Stimulated activated CD4-positive, alpha-beta T cell treated with anti-CD3 and anti-CD28 coated beads, Interleukin-2, amount 100 ng/mL, for 24 hours (primary cell): ENCODE measurements at regions not wholly inside any gene's neighbourhood (a gene's known extent, or its start where the extent isn't known, plus 50 kb on each side); places are given as distances from the start of the nearest gene placed in this dataset.
A peak's percentile ranks its signal among the peaks of the same experiment; 100 is the strongest.
"Not testable (repeated sequence)": the region's sequence is repeated elsewhere in the genome, so short reads cannot be mapped to it uniquely, and the experiment has no call there.

ENCODE experiments used
- DNase-seq, 2 donors: peaks; one replicate each; pipeline ENCODE4 v3.0.0-alpha.2; 2020

DNA sequence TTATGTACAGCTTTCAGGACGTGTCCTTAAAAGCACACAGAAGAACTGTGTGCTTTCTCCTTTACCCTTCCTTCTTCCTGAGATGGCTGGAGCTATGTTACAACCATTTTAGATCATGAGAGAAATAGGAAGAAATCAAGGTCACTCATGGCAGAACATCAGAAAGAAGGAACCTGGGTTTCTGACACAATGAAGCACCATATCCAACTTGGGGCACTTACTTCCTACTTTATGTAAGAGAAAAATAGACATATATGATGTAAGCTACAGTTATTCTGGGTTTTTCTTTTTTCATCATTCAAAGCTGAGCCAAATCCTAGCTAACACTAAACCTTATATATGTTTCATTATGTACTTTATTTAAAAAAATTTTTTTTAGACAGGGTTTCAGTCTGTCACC, 79.5 kb downstream of the FAM161A start:
- no peak for DNase-seq

DNA sequence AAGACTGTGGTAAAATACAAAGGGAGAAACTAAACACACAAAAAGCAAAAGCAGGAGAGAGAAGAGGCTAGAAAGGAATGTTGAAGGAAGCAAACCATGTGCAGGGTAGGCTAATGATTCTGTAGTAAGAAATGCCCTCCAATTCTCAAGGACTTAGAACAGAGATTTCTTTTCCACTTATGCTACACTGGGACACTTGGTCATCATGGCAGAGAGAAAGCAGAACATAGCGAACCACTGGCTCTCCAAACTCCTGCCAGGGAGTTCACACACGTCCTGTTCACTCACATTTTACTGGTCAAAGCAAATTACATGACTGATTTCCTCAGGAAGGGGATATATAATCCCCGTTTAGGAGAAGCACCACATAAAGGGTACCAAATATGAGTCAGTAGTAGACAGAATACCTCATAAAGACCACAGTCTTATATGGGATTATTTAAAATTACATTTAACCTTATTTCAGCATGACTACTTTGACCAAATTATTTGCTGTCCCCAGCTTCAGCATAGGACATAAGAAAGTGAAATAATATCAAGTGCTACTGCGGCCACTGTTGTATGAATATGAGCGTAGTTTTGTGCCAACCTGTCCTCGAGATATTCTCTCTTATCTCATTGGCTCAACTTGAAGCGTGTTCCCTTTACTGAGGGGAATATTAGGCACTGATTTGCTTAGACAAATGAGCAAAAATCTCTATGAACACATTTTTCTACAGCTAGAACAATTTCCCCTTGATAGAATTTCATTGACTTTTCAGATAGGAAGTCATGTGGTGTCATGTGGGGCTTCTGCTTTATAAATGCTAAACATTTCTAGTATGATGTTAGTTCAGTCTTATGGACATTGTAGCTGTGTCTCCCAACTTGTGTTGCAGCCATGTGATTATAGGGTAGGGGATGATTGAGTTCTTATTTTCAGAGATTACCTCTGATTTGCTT, 81.7 kb downstream of the FAM161A start:
- no peak for DNase-seq

DNA sequence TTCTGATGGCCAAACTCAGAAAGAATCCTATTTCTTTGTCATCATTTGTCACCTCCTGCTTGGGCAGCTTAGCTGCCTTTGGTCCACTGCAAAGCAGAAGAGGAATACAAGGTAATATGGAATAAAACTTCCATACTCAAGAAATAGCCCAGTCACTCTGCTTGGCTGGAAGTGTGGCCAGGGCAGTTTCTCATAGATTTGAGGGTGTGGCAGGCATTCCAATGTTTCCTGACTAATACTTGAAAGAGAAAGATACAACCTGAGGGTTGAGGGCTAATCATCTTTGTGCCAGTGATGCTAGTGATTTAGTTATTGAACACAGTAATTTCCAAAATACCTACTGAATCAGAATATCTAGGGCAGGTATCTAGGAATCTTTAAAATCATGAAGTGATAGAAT, 83.1 kb downstream of the FAM161A start:
- DNase-seq = no peak

DNA sequence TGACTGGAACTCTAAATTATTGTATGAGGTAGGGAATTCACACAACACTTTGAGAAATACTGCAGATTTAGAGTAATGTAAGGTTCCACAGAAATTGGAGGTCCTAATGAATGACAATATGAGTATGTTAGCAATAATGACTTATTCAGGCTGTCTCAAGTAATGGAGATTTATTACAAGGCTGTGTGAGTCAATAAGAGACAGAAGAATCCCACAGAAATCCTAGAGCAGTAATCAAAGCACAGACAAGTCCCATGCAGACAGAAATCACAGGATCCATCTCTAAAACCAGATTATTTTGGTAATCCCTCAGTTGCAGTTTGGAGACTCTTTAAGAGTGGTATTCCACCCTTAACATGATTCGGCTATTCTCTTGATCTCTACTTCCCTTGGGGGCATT, 83.6 kb downstream of the FAM161A start:
- DNase-seq = no peak

DNA sequence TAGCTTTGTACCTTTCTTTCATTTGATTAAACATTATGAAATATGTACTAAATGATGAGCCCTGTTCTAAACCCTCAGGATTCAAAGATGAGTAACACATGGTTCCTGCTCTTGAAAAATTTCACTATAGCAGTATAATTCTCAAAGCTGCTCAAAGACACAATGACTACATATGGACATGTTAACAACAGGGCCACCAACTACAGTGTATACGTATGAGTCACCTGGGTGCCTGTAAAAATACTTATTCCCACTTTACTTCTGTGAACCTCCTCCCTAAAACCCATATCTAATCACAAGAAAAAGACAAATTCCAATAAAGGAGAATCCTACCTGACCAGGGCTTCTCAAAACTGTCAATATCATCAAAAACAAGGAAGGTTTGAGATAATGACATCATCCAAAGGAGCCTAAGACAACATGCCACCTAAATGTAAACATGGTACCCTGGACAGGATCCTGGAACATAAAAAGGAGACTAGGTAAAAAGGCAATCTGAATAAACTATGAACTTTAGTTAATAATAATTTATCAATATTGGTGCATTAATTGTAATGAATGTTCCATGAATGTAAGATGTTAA, 84.7 kb downstream of the FAM161A start:
- no peak for DNase-seq

DNA sequence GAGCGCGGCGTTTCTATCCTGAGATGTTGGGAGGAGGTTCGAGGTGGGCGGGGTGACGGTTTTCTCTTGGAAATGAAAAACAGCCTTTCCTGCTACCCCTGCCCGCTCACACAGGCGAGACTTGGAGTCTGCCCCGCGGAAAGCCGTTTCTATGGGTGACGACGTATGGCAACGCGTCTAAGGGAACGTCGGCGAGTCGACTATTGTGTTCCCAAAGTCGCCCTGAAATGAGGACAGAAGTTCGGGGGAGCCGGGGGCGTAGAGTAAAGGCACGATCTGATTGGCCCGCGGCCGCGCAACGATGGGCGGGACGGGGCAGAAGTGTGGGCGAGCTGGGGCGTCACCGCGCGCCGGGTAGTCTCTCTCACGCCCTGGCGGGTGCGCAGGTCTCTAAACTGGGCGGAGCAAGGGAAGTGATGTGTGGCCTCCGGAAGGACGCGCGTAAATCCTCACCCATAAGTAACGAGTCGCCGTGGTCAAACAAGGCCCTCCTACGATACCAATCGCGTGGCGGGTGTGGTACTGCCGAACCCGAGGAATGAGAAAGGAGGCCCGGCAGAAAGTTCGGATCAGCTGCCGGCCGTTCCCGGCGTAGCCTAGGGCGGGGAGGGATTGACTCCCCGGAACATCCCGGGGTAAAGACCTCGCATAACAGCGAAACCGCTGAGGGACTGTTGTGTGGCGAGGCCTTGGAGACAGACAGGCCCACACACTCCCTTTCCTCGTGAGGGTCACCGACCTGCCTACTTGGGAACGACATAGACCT, 89.6 kb downstream of the FAM161A start:
- DNase-seq = peak; percentile 96 to 97

DNA sequence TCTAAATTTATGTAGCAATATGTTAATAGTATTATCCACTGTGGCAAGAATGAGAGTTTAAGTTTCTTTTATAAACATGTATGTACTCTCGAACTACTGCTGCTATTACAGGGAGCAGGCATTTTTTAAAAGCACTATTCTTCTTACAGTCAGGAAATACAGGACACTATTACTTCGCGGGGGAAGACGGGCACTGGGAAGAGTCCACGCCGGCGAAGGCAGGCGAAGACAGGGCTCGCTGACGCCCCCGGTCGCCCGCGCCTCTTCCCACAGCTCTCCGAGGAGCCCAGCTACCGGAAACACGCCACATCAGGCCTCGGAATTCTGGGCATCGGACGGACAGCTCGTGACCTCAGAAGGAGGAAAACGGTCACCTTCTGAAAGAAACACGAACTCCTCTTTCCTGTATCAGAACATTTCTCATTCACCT, 90.2 kb downstream of the FAM161A start:
- no peak for DNase-seq

DNA sequence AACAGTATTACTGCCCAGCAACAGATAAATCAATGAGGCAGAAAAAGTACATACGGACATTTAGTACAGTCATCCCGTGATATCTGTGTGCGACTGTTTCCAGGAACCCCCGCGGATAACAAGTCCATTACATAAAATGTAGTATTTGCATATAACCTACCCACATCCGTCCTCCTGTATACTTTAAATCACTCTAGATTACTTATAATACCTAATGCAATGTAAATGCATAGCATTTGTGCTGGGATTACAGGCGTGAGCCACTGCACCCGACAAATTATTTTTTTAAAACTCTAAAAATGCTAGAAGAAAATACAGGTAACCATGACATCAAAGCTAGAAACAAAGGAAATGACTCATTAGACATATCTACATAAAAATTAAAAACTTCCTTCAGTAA, 91.6 kb downstream of the FAM161A start:
- peak in 1 of 2 donors; percentile 6 for DNase-seq

DNA sequence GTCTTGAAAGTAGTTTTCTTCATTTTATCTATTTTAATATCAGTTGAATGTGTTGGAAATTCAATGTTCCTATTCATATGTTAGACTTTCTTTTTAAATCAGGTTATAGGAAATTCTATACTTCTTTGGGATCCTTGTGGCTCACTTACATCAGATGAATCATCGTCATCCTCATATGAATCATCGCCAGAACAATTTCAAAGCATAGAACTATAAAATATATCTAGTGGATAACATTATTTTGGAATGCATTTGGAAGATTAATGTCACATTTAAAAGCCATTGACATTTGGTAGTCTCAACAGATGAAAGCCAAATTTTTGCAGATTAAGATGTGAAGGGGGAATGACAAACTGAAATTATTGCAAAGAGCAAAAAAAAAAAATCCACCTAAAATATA, 94.1 kb downstream of the FAM161A start:
- no peak for DNase-seq

DNA sequence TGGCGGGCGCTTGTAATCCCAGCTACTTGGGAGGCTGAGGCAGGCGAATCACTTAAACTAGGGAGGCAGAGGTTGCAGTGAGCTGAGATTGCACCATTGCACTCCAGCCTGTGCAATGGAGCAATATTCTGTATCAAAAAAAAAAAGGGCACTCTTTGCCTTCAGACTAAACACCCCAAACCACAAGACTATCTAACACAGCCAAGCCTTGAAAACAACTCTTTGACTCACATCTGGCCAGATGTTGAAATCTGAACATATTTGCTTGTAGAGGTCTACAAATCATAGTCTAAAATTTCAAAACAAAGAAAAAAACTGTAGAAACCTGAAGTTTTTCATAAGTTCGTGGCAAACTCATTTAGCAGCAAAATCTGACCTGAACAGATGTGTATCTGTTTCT, 94.9 kb downstream of the FAM161A start:
- DNase-seq = no peak

DNA sequence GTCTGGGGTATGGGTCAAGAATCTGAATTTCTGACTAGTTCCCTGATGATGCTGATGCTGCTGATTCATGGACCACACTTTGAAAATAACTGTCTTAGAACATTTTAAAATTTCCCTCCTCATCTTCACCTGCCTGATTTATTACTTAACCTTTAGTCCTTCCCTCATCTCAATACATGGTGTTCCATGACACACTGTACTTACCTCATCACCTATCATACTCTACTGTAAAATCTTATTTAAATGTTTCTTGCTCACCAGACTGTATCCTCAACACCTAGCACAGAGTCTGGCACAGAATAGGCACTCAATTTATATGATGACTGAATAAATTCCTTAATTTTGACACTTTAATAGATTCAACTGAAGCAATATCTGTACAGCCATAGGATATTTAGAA, 95.7 kb downstream of the FAM161A start:
- DNase-seq = no peak

DNA sequence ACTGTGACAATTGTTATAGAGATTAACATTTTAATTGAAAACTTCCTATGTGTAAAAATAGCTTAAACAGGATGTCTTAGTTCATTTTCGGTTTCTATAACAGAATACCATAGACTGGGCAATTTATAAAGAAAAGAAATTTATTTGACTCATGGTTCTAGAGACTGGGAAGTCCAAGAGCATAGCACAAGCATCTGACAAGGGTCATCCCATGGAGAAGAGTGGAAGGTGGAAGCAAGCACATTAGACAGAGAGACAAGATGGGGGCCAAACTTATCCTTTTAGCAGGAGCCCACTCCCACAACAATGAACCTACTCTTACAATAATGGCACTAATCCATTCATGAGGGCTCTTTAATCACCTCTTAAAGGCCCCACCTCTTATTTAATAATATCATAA, 100.3 kb downstream of the FAM161A start:
- DNase-seq = no peak

DNA sequence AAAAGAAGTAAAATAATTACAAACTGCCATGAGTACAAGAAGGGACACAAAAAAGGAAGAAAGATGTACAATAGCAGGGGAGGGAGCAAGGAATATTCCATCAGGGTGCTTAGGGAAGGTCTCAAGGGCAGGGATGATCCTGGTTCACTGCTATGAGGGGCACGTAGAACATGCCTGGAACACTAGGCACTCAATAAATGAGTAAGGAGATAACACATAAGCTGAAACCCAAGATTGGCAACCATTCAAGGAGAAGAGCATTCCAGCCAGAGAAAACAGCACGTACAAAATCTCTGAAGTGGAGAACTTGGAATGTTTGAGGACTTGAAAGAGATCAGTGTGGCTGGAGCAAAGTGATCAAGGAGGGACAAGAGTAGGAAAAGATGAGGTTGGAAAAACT, 103.2 kb downstream of the FAM161A start:
- no peak for DNase-seq

DNA sequence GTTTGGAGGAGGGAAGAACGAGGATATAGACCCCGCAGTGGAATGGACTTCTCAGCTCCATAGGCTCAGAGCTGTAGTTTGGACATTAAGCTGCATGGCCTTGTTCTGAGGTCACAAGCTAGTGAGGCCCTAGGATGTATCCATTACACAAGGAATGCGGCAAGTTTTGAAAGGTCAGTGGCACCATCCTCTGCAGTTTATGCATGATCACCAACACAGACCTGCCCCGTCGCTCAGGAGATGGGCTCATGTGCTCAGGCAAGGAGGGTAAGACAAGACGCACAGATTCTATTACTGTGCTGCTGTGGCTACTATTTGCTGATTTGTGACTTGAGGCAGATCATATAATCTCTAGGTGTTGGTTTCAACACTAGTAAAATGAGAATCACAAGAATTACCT, 110.9 kb downstream of the FAM161A start:
- no peak for DNase-seq

DNA sequence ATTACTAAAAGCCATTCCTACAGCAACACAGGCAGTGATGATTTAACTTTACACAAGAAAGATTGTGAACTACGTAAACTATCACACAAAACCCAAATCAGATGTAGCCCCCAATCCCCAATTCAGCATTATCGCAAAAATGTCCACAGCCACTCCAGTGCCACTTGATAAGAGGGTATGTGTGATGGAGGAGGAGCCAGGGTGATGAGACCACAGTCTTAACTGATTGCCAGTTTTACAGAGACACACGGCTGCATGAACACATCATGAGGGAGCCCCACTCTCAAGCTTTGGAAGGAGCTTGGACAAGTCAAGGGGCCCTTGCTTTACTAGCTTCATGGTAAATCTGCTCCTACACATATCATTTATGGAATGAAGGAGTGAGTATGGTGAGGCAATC, 116.0 kb downstream of the FAM161A start:
- no peak for DNase-seq

DNA sequence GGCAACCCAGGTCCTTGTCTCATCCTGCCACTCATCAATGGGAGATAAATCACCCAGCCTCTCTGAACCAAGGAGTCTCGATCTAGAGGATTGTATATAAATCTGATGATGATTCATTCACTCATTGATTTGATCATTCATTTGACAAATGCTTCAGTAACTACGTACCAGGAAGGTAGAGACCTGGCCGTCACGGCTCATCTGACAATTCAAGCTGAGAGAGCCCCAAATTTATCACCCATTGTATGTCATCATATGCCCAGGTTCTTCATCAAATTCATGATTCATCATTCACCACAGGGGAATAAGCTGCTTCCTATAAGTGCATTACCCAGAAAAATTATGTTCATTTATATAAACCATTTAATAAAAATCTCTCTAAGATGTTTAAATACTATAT, 116.9 kb downstream of the FAM161A start:
- DNase-seq = no peak

DNA sequence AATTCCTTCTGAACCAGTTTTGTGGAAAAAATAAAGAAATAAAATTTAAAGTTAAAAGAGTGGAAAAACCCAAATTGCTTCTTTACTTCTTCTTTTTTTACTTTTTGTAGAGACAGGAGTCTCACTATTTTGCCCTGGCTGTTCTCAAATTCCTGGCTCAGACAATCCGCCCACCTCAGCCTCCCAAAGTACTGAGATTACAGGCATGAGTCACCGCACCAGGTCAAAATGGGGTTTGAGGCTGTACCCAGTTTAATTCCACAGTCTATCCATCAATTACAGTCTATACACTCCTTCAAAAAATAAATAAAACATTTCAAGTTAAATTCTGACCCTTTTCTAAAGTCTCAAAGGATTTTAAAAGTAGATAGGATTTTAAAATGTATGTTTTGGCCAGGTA, 120.3 kb downstream of the FAM161A start:
- DNase-seq = no peak

DNA sequence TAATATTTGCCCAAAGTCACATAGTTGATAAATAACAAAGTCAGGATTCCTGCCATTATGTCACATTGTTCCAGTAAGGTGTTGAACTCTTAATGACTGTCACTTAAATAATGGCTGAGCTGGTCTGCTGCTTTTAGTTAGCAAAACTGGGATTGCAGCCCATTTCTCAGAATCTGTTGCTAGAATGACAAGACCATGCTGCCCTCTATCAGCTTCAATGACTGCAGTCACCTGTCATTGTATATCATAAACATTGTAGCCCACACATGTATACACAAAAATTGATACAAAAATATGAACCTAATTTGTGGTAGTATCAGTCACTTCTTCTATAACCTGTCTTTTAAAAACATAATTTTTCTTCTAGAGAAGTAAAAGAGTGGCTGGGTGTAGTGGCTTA, 121.1 kb downstream of the FAM161A start:
- DNase-seq = no peak

DNA sequence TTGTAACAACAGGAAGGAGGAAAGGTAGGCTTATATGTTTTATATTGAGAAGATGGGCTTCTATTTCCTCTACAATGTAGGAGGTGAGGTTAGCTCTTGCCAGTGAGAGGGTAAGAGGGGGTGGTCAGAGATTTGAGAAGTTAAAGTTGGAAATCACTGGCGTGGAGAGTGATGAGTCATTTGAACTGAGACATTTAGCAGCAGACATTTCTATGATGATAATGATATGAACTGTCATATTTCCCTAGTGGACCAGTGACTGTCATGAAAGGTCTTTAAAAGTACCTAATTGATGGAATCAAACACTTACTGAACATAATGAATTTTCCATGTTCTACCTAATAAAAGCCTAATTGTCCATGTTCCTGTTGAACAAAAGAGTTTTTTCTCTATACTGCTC, 126.1 kb downstream of the FAM161A start:
- DNase-seq = no peak

DNA sequence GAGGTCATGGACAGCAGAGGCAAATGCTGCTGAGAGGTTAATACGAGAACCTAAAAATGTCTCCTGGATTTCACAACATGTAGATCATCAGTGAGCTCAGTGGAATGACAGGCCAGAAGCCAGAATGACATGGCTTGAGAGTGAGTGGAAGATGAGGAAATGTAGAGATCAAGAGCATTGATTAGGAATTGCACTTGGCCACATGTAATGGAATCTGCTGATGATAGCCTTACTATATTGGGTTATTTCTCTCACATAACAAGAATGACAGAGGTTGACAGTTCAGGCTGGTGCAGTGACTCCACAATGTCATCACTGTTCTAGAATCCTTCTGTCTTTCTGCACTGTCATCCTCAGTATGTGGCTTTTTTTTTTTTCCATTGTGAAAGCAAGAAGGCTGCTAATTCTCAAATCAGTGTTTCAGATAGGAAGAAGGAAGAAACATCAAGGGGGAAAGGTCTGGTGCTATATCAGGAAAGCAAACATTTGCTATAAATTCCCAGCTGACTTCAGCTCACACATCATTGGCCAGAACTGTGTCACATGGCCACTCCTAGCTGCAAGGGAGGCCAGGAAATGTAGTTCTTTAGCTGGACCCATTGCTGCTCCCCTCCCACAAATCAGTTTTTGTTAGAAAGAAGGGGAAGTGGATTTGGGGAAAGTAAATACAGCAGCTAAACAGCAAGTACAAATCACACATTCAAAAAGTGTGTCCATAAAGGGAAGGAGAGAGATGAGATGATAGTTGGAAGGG, 127.2 kb downstream of the FAM161A start:
- no peak for DNase-seq

DNA sequence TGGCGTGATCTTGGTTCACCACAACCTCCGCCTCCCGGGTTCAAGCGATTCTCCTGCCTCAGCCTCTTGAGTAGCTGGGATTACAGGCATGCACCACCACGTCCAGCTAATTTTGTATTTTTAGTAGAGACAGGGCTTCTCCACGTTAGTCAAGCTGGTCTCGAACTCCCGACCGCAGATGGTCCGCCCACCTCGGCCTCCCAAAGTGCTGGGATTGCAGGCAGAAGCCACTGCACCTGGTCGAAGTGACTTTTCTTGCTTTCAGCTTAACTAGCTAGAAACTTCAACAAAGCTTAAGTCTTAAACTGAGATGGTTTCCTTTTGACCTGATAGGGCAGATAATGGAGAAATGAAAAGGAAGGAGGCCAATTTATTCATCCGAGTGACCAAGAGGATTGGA, 130.5 kb downstream of the FAM161A start:
- not testable (repeated sequence) for DNase-seq

DNA sequence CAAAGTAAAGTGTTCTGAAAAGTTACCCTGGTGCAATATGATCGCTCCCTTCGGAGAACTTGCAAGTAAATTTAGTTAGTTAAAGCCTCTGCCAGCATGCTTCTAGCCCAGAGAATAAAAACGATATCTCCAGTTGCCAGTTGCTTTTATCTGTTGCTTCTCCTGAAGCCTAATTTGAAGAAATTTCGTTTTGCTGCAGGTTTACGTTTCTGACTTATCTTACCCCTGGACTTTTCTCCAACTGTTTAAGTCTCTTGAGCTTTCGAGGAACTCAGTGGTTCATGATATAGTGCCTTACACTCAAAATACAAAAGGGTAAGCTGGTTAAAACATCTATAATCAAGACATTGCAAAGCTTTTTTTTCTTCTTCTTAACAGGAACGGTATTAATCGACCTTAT, 131.1 kb downstream of the FAM161A start:
- no peak for DNase-seq

DNA sequence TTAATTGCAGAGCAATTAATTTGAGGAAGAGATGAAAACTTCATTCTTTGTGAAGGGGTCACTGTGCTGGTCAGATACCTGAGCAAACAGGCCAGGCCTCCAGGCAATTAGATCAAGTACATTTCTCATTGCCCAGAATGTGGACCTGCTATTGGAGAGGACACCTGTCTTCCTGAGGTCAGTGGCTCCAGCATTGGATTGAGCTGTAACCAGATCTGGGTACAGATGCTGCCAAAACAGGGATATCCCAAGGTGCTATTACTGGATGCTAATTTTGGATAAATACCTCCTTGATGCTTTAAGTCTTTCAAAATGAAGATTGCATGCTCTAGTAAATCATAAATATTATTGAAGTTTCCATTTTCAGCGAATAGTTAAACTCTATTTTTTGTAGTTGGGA, 131.5 kb downstream of the FAM161A start:
- DNase-seq = no peak
